Prostate gland (tissue), 2 donors: ENCODE measurements at regions not wholly inside any gene's neighbourhood (a gene's known extent, or its start where the extent isn't known, plus 50 kb on each side); places are given as distances from the start of the nearest gene placed in this dataset.

Experiments
- CTCF ChIP-seq, 4 experiments: fragments of 200-600 bp in 2 of 4; fragments of 450-650 bp in 2 of 4; sonication (generic) in 2 of 4; IDR thresholded peaks; 1 replicate in 3 of 4; 2 replicates in 1 of 4; pipeline ENCODE4 v1.5.1; 2016 to 2019; ENCODE audit warnings: antibody characterized with exemption in 4 of 4, mild to moderate bottlenecking in 2 of 4, moderate library complexity in 2 of 4
- POLR2A ChIP-seq: fragments of 450-650 bp; IDR thresholded peaks from one replicate; pipeline ENCODE4 v1.6.1; 2016; ENCODE audit warnings: antibody characterized with exemption, mild to moderate bottlenecking
- POLR2AphosphoS5 ChIP-seq: sonication (generic); formaldehyde crosslinking; IDR thresholded peaks from one replicate; pipeline ENCODE4 v1.6.1; 2017; ENCODE audit warnings: antibody characterized with exemption

- no peak for TF ChIP-seq CTCF (IDR thresholded peaks at IDR 0.05)
- no peak for TF ChIP-seq POLR2A
- TF ChIP-seq POLR2AphosphoS5: no peak
These were observed 258.6 kb downstream of the STIM2 start for GRCh38 chr4:27119239-27119638.
